SU-DHL-6 (cell line): ENCODE measurements at regions not wholly inside any gene's neighbourhood (a gene's known extent, or its start where the extent isn't known, plus 50 kb on each side); places are given as distances from the start of the nearest gene placed in this dataset.

ENCODE experiments used
- EZH2phosphoT487 ChIP-seq: fragments of 200-600 bp; sonication (generic), shearing (Covaris generic); conservative IDR thresholded peaks from 2 replicates; pipeline ENCODE4 v1.6.1; 2018; ENCODE audit warnings: mild to moderate bottlenecking, antibody characterized with exemption, low read length, moderate library complexity, mixed read lengths
- TF ChIP-seq, protein P1 (sequence below): fragments of 200-600 bp; sonication (generic); IDR thresholded peaks from one replicate; pipeline ENCODE4 v1.5.1; 2017; ENCODE audit warnings: antibody characterized with exemption, mild to moderate bottlenecking, low read length, moderate library complexity; ENCODE audit not compliant: insufficient read depth, poor library complexity, severe bottlenecking

DNA sequence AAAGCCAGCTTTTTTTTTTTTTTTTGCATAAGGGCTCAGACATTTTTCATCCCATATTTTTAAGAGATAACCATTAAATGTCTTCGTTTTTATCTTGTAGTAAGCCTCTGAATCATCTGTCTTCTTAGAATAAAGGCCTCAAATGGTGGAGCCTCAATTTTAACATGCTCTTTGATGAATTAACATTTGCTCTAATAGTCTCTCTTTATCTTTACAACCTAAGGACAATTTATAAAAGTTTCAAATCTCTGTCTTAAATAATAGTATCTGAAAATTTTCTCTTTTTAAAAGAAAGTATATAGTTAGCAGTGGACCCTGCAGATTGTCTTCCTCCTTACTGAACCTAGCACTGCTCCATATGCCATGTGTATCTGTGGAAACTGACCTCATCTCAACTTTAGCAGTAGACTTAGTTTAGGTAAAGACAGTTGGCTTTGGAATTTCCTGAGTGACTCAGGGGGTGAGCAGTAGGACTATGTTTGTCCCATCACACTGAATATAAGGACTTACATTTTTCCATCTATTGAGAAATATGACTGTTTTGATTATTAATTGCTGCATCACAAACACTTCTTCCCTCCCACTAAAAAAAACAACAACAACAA is 1658.0 kb downstream of the STIM2 start:
- TF ChIP-seq, protein P1, sequence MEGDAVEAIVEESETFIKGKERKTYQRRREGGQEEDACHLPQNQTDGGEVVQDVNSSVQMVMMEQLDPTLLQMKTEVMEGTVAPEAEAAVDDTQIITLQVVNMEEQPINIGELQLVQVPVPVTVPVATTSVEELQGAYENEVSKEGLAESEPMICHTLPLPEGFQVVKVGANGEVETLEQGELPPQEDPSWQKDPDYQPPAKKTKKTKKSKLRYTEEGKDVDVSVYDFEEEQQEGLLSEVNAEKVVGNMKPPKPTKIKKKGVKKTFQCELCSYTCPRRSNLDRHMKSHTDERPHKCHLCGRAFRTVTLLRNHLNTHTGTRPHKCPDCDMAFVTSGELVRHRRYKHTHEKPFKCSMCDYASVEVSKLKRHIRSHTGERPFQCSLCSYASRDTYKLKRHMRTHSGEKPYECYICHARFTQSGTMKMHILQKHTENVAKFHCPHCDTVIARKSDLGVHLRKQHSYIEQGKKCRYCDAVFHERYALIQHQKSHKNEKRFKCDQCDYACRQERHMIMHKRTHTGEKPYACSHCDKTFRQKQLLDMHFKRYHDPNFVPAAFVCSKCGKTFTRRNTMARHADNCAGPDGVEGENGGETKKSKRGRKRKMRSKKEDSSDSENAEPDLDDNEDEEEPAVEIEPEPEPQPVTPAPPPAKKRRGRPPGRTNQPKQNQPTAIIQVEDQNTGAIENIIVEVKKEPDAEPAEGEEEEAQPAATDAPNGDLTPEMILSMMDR, result no peak
- no peak for TF ChIP-seq EZH2phosphoT487
